Panc1 (cell line): ENCODE measurements at regions not wholly inside any gene's neighbourhood (a gene's known extent, or its start where the extent isn't known, plus 50 kb on each side); places are given as distances from the start of the nearest gene placed in this dataset.

ENCODE experiments used
- ATAC-seq: fragments of 200-7000 bp; cut with Tn5 transposase; 2 replicates; pipeline ENCODE4 v1.9.1; 2020; ENCODE audit warnings: mild to moderate bottlenecking, moderate library complexity
- BruUV-seq: library from RNA; stranded (reverse); fragments of 400-500 nt; replicated peaks from 2 replicates; lab custom pipeline; 2021; lab: Mats Ljungman, UMichigan
- CTCF ChIA-PET: fragments of 300-600 bp; sonication (Branson Sonifier 250); formaldehyde crosslinking; loops from one replicate; lab custom pipeline; 2022; ENCODE audit warnings: antibody characterized with exemption; lab: Charles Lee
- POLR2A ChIA-PET: fragments of 300-600 bp; sonication (Branson Sonifier 250); formaldehyde crosslinking; loops from one replicate; lab custom pipeline; 2022; ENCODE audit warnings: antibody characterized with exemption; lab: Charles Lee
- DNase-seq: peaks from one replicate; pipeline ENCODE4 v3.0.0-alpha.2; 2010; ENCODE audit warnings: low read depth, low spot score
- H3K27ac ChIP-seq: 2 replicates; pipeline ENCODE4 v1.5.1; 2011; ENCODE audit warnings: mild to moderate bottlenecking, low read length, inconsistent platforms
- H3K27me3 ChIP-seq: fragments of 200-500 bp; sonication (Bioruptor generic); 2 replicates; pipeline ENCODE4 v1.6.0; 2014; ENCODE audit warnings: low read length, inconsistent platforms; ENCODE audit not compliant: control insufficient read depth, insufficient read depth
- H3K36me3 ChIP-seq: fragments of 200-500 bp; sonication (Bioruptor generic); 2 replicates; pipeline ENCODE4 v1.5.1; 2014; ENCODE audit warnings: inconsistent platforms, mild to moderate bottlenecking, low read length, moderate library complexity; ENCODE audit not compliant: control insufficient read depth, insufficient read depth
- H3K4me1 ChIP-seq: 2 replicates; pipeline ENCODE4 v1.5.1; 2011; ENCODE audit warnings: inconsistent platforms, mild to moderate bottlenecking, low read length, moderate library complexity; ENCODE audit not compliant: control insufficient read depth, insufficient read depth
- H3K4me3 ChIP-seq, 2 experiments: 2 replicates each; pipeline ENCODE4 v1.5.1; 2011 to 2012; ENCODE audit warnings: low read depth in 2 of 2, low read length in 2 of 2, mild to moderate bottlenecking in 2 of 2, inconsistent platforms in 1 of 2, moderate library complexity in 1 of 2
- H3K9me3 ChIP-seq: fragments of 200-500 bp; sonication (Bioruptor generic); 2 replicates; pipeline ENCODE4 v1.5.1; 2014; ENCODE audit warnings: low read depth, mild to moderate bottlenecking, inconsistent platforms, low read length, moderate library complexity; ENCODE audit not compliant: control insufficient read depth, insufficient read depth
- CTCF ChIP-seq: fragments of 450-650 bp; IDR thresholded peaks from 2 replicates; pipeline ENCODE4 v1.5.1; 2017; ENCODE audit warnings: mild to moderate bottlenecking
- POLR2AphosphoS5 ChIP-seq: IDR thresholded peaks from 2 replicates; pipeline ENCODE4 v1.6.1; 2012; ENCODE audit warnings: mild to moderate bottlenecking, low read depth, low read length, moderate library complexity
- REST ChIP-seq, 2 experiments: IDR thresholded peaks; 2 replicates each; pipeline ENCODE4 v1.6.1; 2011 to 2012; ENCODE audit warnings: low read depth in 2 of 2, control low read depth in 1 of 2, low read length in 1 of 2, mild to moderate bottlenecking in 1 of 2, moderate library complexity in 1 of 2; ENCODE audit not compliant: insufficient read depth in 1 of 2
- SIN3A ChIP-seq: IDR thresholded peaks from 2 replicates; pipeline ENCODE4 v1.6.1; 2012; ENCODE audit warnings: low read depth, mild to moderate bottlenecking, low read length, moderate library complexity, borderline replicate concordance; ENCODE audit not compliant: insufficient read depth
- TCF7L2 ChIP-seq: IDR thresholded peaks from 2 replicates; pipeline ENCODE4 v1.6.1; 2011; ENCODE audit warnings: mild to moderate bottlenecking, low read depth, low read length, inconsistent platforms
- in situ Hi-C: cut with HindIII; loops from 2 replicates; pipeline ENCODE4 v1.10.0; 2016; ENCODE audit warnings: low sequenced_read_pairs, low pct_unique_long_range_greater_than_20kb
- intact Hi-C: fragments of 100-400 bp; cut with micrococcal nuclease; formaldehyde crosslinking; loops from one replicate; pipeline ENCODE4 v1.10.0; 2022; ENCODE audit not compliant: unreplicated experiment

GRCh38 chr7:13563680-13564079, 425.8 kb downstream of the ETV1 start:
- TF ChIP-seq TCF7L2 = no peak
- no peak for TF ChIP-seq SIN3A
- no peak for TF ChIP-seq POLR2AphosphoS5
- no peak for TF ChIP-seq REST (IDR thresholded peaks at IDR 0.05; ENCODE audit: insufficient read depth in 1 of 2, low read depth in 2 of 2, low read length in 1 of 2)
- no peak for TF ChIP-seq CTCF
- in situ Hi-C loops = no loop called here
- H3K36me3 ChIP-seq = no peaks in the 10 kb centered on the region
- CTCF ChIA-PET = no interaction called here
- intact Hi-C loops = no loop called here
- no TSS peak for BruUV-seq
- H3K4me1 ChIP-seq = no peaks in the 10 kb centered on the region
- H3K27ac ChIP-seq = no peak overlapping the region
- DNase-seq (no peak), ATAC-seq (no peak)
- H3K9me3 ChIP-seq = no peaks in the 10 kb centered on the region
- no peak overlapping the region for H3K4me3 ChIP-seq
- POLR2A ChIA-PET = no interaction called here
- no peaks in the 10 kb centered on the region for H3K27me3 ChIP-seq

GRCh38 chr7:13577566-13578145, 411.8 kb downstream of the ETV1 start:
- no peak for DNase-seq
- in situ Hi-C loops (no loop called here), intact Hi-C loops (no loop called here)
- no TSS peak for BruUV-seq
- Histone ChIP-seq H3K36me3 (no peaks in the 10 kb centered on the region), H3K27me3 (no peaks in the 10 kb centered on the region), H3K4me3 (no peak overlapping the region), H3K27ac (no peak overlapping the region), H3K4me1 (no peaks in the 10 kb centered on the region), H3K9me3 (no peaks in the 10 kb centered on the region)
- ATAC-seq = no peak
- POLR2A ChIA-PET = interaction anchor here (0.6 kb wide), 1 partner anchor 128 kb away, joined by 3 read pairs; no protein-coding TSS in a partner anchor
- TF ChIP-seq CTCF (no peak), TCF7L2 (no peak), SIN3A (no peak), REST (IDR thresholded peaks at IDR 0.05; ENCODE audit: insufficient read depth in 1 of 2, low read depth in 2 of 2, low read length in 1 of 2) (no peak), POLR2AphosphoS5 (no peak)
- CTCF ChIA-PET = no interaction called here
